OCI-LY7 (cell line): ENCODE measurements at regions not wholly inside any gene's neighbourhood (a gene's known extent, or its start where the extent isn't known, plus 50 kb on each side); places are given as distances from the start of the nearest gene placed in this dataset.

Experiments
- BruUV-seq: library from RNA; stranded (reverse); fragments of 400-500 nt; replicated peaks from 2 replicates; lab custom pipeline; 2021; lab: Mats Ljungman, UMichigan
- CTCF ChIA-PET: fragments of 300-600 bp; sonication (Branson Sonifier 250); formaldehyde crosslinking; loops from one replicate; lab custom pipeline; 2022; ENCODE audit warnings: antibody characterized with exemption; ENCODE audit not compliant: unreplicated experiment; lab: Charles Lee
- POLR2A ChIA-PET: fragments of 300-600 bp; sonication (Branson Sonifier 250); formaldehyde crosslinking; loops from one replicate; lab custom pipeline; 2022; ENCODE audit warnings: antibody characterized with exemption; lab: Charles Lee
- DNase-seq: peaks from one replicate; pipeline ENCODE4 v3.0.0-alpha.2; 2015; ENCODE audit warnings: low spot score
- H2AFZ ChIP-seq: fragments of 200-600 bp; sonication (generic), shearing (Covaris generic); 2 replicates; pipeline ENCODE4 v1.6.1; 2014; ENCODE audit warnings: mild to moderate bottlenecking, antibody characterized with exemption, low read length, moderate library complexity
- H3K27ac ChIP-seq: fragments of 200-600 bp; sonication (generic); 2 replicates; pipeline ENCODE4 v1.5.1; 2014; ENCODE audit warnings: mixed run types, low read depth, mild to moderate bottlenecking, moderate library complexity, low read length, inconsistent platforms; ENCODE audit not compliant: poor library complexity, severe bottlenecking
- H3K36me3 ChIP-seq: fragments of 200-600 bp; sonication (generic); 2 replicates; pipeline ENCODE4 v1.6.1; 2014; ENCODE audit warnings: mild to moderate bottlenecking, antibody characterized with exemption, low read length, moderate library complexity, mixed read lengths; ENCODE audit not compliant: insufficient read depth
- H3K4me1 ChIP-seq: fragments of 200-600 bp; sonication (generic); 2 replicates; pipeline ENCODE4 v1.5.1; 2014; ENCODE audit warnings: mild to moderate bottlenecking, low read length; ENCODE audit not compliant: insufficient read depth, poor library complexity, severe bottlenecking
- H3K4me2 ChIP-seq: fragments of 200-600 bp; sonication (generic); 2 replicates; pipeline ENCODE4 v1.6.1; 2014; ENCODE audit warnings: mild to moderate bottlenecking, low read length
- H3K4me3 ChIP-seq: fragments of 200-600 bp; sonication (generic); 2 replicates; pipeline ENCODE4 v1.5.1; 2014; ENCODE audit warnings: mild to moderate bottlenecking, low read depth, low read length; ENCODE audit not compliant: poor library complexity, severe bottlenecking
- H3K79me2 ChIP-seq: fragments of 200-600 bp; sonication (generic); 2 replicates; pipeline ENCODE4 v1.6.1; 2016; ENCODE audit warnings: low read depth, mild to moderate bottlenecking, low read length, moderate library complexity, mixed read lengths; ENCODE audit not compliant: insufficient read depth
- H3K9me2 ChIP-seq: fragments of 200-600 bp; sonication (generic); 2 replicates; pipeline ENCODE4 v1.6.1; 2016; ENCODE audit warnings: mild to moderate bottlenecking, low read length, mixed read lengths; ENCODE audit not compliant: insufficient read depth
- H3K9me3 ChIP-seq: fragments of 200-600 bp; sonication (generic); 2 replicates; pipeline ENCODE4 v1.6.1; 2014; ENCODE audit warnings: mild to moderate bottlenecking, mixed run types, low read length, mixed read lengths
- H4K20me1 ChIP-seq: fragments of 200-600 bp; sonication (generic); 2 replicates; pipeline ENCODE4 v1.6.1; 2014; ENCODE audit warnings: mild to moderate bottlenecking, antibody characterized with exemption, low read length, moderate library complexity, mixed read lengths; ENCODE audit not compliant: insufficient read depth
- EZH2phosphoT487 ChIP-seq: fragments of 200-600 bp; sonication (generic); IDR thresholded peaks from 2 replicates; pipeline ENCODE4 v1.6.1; 2018; ENCODE audit warnings: low read depth, borderline replicate concordance, mild to moderate bottlenecking, mixed run types, antibody characterized with exemption, low read length, moderate library complexity, mixed read lengths
- intact Hi-C: fragments of 100-400 bp; cut with micrococcal nuclease; formaldehyde crosslinking; loops from one replicate; pipeline ENCODE4 v1.10.0; 2022; ENCODE audit not compliant: unreplicated experiment
- TF ChIP-seq, protein P1 (sequence below): fragments of 200-600 bp; sonication (generic); conservative IDR thresholded peaks from 2 replicates; pipeline ENCODE4 v1.5.1; 2014; ENCODE audit warnings: mild to moderate bottlenecking, antibody characterized with exemption, low read length, moderate library complexity, mixed read lengths

- Histone ChIP-seq H3K4me1 (no peaks in the 10 kb centered on the region), H4K20me1 (no peaks in the 10 kb centered on the region), H2AFZ (no peak overlapping the region), H3K4me2 (no peak overlapping the region), H3K79me2 (no peaks in the 10 kb centered on the region), H3K4me3 (no peak overlapping the region), H3K9me2 (no peaks in the 10 kb centered on the region), H3K36me3 (no peaks in the 10 kb centered on the region), H3K27ac (no peak overlapping the region), H3K9me3 (no peaks in the 10 kb centered on the region)
- BruUV-seq, result no TSS peak
- ChIA-PET POLR2A (no interaction called here), CTCF (no interaction called here)
- no peak for DNase-seq
- no peak for TF ChIP-seq EZH2phosphoT487
- TF ChIP-seq, protein P1, sequence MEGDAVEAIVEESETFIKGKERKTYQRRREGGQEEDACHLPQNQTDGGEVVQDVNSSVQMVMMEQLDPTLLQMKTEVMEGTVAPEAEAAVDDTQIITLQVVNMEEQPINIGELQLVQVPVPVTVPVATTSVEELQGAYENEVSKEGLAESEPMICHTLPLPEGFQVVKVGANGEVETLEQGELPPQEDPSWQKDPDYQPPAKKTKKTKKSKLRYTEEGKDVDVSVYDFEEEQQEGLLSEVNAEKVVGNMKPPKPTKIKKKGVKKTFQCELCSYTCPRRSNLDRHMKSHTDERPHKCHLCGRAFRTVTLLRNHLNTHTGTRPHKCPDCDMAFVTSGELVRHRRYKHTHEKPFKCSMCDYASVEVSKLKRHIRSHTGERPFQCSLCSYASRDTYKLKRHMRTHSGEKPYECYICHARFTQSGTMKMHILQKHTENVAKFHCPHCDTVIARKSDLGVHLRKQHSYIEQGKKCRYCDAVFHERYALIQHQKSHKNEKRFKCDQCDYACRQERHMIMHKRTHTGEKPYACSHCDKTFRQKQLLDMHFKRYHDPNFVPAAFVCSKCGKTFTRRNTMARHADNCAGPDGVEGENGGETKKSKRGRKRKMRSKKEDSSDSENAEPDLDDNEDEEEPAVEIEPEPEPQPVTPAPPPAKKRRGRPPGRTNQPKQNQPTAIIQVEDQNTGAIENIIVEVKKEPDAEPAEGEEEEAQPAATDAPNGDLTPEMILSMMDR, result no peak
- intact Hi-C loops, result no loop called here
Observed at GRCh38 chr2:52210161-52210560, 1178.2 kb upstream of the NRXN1 start.

DNA sequence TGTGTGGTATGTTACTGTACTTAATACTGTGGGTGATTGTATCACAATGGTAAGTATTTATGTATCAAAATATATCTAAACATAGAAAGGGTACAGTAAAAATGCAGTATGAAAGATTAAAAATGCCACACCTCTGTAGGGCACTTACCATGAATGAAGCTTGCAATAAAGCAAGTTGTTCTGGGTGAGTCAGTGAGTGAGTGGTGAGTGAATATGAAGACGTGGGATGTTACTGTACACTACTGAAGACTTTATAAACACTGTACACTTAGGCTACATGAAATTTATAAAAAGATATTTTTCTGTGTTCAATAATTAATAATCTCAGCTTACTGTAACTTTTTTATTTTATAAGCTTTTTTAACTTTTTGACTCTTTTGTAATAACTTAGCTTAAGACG, 1162.4 kb upstream of the NRXN1 start:
- H3K4me2 ChIP-seq, result no peak overlapping the region
- TF ChIP-seq EZH2phosphoT487, result no peak
- TF ChIP-seq, protein P1, result no peak
- intact Hi-C loops, result no loop called here
- no peaks in the 10 kb centered on the region for H3K79me2 ChIP-seq
- no peak for DNase-seq
- no peak overlapping the region for H3K27ac ChIP-seq
- H4K20me1 ChIP-seq, result no peaks in the 10 kb centered on the region
- H3K4me1 ChIP-seq, result no peaks in the 10 kb centered on the region
- H3K9me2 ChIP-seq, result no peaks in the 10 kb centered on the region
- H3K36me3 ChIP-seq, result no peaks in the 10 kb centered on the region
- CTCF ChIA-PET, result no interaction called here
- H3K4me3 ChIP-seq, result no peak overlapping the region
- no peak overlapping the region for H2AFZ ChIP-seq
- no TSS peak for BruUV-seq
- POLR2A ChIA-PET, result interaction anchor here (0.7 kb wide), 1 partner anchor 15 kb away, joined by 3 read pairs; no protein-coding TSS in a partner anchor
- H3K9me3 ChIP-seq, result no peaks in the 10 kb centered on the region

GRCh38 chr2:52193804-52194203, 1161.9 kb upstream of the NRXN1 start:
- intact Hi-C loops, result no loop called here
- CTCF ChIA-PET, result no interaction called here
- TF ChIP-seq, protein P1, result no peak
- TF ChIP-seq EZH2phosphoT487, result no peak
- Histone ChIP-seq H3K27ac (no peak overlapping the region), H3K36me3 (no peaks in the 10 kb centered on the region), H3K79me2 (no peaks in the 10 kb centered on the region), H3K4me3 (no peak overlapping the region), H4K20me1 (no peaks in the 10 kb centered on the region), H2AFZ (no peak overlapping the region), H3K9me2 (no peaks in the 10 kb centered on the region), H3K9me3 (no peaks in the 10 kb centered on the region), H3K4me2 (no peak overlapping the region), H3K4me1 (no peaks in the 10 kb centered on the region)
- no peak for DNase-seq
- POLR2A ChIA-PET, result no interaction called here
- BruUV-seq, result no TSS peak
